Stimulated activated CD4-positive, alpha-beta T cell treated with anti-CD3 and anti-CD28 coated beads, Interleukin-1b, Interleukin-23, amount 100 ng/mL, for 24 hours (primary cell): ENCODE measurements at regions not wholly inside any gene's neighbourhood (a gene's known extent, or its start where the extent isn't known, plus 50 kb on each side); places are given as distances from the start of the nearest gene placed in this dataset.
A peak's percentile ranks its signal among the peaks of the same experiment; 100 is the strongest.
"Not testable (repeated sequence)": the region's sequence is repeated elsewhere in the genome, so short reads cannot be mapped to it uniquely, and the experiment has no call there.

Experiments used
- DNase-seq, 4 experiments: peaks; one replicate each; pipeline ENCODE4 v3.0.0-alpha.2; 2020; ENCODE audit warnings: low read depth in 4 of 4, low spot score in 1 of 4

DNA sequence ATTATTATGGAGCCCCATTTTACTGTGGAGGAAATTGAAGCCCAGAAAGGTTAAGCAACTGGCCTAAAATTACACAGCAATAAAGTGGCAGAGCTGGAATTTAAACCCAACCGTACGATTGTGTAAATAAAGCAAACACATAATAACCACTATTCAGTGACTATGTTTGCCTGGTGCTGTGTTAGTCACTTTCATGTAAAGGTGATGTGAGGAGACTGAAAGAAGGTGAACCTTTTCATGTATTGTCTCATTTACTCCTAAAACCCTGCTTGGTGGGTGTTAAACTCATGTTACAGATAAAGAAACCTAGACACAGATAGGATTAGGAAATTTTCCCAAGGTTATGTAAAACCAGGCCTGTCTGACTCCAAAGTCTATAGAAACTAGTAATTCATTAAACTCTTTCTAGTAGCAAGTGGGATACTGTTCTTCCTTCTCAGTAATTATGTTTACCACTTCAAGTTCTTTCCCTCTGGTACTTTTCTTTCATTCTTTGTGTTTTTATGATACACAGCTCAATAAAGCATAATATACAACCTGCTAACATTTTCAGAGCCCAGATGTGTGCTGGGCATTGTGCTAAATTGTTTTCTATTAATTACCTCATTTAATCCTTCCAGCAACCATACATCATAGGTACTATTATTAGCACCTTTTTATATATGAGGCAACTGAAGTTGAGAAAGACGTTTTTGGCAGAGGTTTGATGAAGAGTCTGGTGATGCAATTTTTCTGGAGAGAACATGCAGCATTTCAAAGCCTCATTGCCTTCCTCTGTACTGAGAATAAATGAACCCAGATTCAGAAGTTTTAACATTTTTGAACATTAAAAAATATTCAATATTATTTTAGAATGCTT is 202.7 kb downstream of the SPRY1 start:
- DNase-seq = no peak

DNA sequence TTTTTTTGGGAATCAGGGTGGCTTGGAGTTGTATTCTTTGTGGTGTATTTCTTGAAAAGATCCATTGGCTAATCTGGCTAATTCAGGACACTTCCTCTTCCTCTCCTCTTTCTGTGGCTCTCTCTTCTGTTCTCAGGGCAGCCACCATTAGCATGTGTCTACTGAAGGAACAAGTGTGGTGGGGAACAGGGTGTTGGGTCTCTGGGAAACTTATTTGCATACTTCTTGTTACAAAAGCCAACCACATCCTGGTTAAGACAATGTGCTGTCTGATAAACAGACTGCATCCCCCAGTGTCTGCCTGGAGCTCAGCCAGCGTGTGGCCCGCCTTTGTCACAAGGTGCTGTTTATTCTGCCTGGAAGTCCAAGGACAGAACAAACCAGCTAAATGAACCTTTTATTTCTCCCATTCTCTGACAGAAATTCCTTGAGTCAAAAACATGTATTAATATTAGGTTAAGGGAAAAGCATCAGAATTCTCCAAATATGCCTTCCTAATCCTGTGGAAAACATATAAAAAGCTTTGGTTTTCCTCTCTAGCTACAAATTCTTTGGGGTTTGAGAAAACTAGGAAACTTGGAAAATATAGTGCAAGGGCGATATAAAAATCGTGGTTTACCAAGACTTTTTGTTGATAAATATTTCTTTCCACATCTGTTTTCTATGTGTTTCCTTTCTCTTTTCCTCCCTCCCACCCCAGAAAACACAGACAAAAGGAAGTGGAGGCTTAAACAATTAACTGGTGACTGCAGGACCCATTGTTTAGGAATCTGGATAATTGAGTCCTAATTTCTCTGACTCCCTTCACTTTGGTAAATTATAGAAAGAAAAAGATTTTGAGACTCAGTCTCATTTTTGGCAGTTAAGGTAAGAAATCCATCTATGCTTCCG is 203.6 kb downstream of the SPRY1 start:
- peak in 2 of 4 experiments; percentile 1 to 2 for DNase-seq

DNA sequence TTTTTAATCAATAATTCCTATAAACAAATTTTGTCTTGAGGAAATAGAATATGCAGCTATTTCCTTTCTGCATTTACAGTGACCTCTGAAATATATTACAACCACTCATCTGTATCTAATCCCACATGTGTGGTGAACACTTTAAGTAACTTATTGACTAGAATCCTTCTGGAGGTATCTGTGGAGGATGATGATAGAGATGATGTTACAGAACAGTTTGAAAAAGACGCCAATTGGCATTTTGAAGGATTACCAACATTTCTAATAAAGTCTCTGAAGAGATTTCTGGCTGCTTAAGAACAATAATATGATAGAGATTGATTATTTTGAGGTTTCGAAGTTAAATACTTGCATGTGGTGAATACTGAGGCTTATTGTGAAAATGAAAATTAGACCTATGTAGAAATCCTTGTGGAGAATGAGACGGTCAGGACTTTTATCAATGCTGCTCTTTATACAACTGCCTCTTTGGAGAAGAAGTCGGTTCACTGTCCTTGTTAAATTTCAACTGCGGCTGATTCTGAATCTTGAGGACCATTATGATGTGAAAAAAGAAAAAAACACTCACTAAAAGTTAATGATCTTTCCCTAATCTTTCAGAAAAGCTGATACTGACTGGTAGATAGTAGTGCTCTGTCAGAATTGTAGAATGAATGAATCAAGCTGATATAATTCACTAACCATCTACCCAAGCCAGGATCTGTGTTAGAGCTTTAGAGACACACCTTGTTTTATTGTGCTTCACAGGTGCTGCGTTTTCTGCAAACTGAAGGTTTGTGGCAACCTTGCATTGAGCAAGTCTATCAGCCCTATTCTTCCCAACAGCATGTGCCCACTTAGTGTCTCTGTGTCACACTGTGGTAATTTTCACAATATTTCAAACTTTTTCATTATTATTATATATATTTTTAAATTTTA is 204.7 kb downstream of the SPRY1 start:
- no peak for DNase-seq

DNA sequence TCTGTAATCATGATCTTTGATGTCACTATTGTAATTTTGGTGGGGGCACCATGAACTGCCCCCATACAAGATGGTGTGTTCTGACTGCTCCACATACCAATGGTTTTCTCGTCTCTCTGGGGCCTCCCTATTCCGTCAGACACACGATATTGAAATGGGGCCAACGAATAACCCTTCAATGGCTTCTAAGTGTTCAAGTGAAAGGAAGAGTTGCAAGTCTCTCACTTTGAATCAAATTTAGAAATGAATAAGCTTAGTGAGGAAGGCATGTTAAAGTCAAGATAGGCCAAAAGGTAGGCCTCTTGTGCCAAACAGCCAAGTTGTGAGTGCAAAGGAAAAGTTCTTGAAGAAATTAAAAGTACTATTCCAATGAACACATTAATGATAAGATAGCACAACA is 205.4 kb downstream of the SPRY1 start:
- no peak for DNase-seq

DNA sequence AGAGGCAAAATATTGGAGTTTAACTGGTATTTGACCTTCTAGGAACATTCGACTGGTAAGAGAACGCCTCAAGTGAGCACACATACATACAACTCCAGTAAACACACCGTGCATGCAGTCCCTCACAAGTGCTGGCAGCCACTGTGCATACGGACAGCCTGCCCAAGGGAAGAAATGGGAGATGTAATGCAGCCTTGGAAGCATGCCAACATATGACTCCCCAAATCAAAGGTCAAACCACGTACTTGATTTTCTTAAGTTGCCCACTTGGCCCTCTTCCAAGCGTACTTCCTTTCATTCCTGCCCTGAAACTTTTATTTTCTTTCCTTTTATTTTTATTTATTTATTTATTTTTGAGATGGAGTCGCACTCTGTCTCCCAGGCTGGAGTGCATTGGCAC is 206.6 kb downstream of the SPRY1 start:
- DNase-seq = no peak

DNA sequence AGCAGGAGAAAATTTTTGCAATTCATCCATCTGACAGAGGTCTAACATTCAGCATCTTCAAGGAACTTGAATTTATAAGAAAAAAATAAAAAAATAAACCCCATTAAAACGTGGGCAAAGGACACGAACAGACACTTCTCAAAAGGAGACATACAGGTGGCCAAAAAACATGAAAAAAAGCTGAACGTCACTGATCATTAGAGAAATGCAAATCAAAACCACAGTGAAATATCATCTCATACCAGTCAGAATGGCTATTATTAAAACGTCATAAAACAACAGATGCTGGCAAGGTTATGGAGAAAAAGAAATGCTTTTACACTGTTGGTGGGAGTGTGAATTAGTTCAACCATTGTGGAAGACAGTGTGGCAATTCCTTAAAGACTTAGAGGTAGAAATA is 209.2 kb downstream of the SPRY1 start:
- not testable (repeated sequence) for DNase-seq

DNA sequence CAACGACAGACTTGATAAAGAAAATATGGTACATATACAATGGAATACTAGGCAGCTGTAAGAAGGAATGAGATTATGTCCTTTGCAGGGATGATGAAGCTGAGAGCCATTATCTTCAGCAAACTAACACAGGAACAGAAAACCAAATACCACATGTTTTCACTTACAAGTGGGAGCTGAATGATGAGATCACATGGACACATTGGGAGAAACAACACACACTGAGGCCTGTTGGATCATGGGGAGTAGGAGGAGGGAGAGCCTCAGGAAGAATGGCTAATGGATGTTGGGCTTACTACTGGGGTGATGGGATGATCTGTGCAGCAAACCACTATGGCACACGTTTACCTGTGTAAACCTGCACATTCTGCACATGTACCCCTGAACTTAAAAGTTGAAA is 209.7 kb downstream of the SPRY1 start:
- DNase-seq = no peak

DNA sequence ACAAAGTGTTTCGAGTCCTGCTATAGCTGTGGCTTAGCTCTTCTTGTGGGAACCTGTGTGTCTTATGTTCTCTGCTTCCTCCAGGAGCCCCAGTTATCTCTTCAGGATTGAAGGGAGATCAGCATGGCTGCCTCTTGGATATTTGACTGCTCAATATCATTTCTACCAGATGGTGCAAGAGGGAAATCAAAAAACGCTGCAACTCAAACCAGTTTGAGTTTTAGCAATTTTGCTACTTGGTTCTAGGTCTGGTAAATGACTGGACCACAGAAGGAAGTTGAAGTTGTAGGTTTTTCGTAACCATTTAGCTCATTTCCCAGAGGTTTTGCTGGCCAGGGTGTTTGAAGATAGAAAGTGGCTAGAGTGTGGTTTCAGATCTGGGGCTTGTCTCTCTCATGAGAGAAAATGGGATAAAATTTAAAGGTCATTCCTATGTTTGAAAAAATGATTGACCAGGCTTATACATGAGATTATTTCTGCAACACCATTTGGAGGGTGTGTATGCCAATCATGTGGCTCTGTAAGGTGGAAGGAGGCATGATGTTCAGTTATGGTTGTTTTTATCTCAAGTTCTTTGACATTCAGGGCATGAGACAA is 210.4 kb downstream of the SPRY1 start:
- DNase-seq = no peak

DNA sequence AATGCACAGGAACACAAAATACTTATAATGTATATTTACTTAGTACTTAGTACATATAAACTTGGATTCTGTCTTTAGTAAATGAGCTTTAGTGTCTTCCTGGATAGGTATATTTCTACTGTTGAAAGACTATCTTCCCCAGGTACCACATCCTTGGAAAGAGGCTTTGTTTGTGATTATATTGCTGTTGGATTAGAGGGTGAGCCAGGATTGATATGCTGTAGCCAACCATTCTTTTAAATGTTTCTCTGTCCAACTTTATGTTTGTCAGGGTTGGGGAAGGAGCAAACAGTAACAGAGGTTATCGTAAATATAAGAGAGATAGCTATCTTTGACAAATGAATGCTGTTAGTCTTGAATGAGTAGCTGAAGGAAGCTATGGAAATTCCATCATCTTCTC is 213.2 kb downstream of the SPRY1 start:
- DNase-seq = no peak

DNA sequence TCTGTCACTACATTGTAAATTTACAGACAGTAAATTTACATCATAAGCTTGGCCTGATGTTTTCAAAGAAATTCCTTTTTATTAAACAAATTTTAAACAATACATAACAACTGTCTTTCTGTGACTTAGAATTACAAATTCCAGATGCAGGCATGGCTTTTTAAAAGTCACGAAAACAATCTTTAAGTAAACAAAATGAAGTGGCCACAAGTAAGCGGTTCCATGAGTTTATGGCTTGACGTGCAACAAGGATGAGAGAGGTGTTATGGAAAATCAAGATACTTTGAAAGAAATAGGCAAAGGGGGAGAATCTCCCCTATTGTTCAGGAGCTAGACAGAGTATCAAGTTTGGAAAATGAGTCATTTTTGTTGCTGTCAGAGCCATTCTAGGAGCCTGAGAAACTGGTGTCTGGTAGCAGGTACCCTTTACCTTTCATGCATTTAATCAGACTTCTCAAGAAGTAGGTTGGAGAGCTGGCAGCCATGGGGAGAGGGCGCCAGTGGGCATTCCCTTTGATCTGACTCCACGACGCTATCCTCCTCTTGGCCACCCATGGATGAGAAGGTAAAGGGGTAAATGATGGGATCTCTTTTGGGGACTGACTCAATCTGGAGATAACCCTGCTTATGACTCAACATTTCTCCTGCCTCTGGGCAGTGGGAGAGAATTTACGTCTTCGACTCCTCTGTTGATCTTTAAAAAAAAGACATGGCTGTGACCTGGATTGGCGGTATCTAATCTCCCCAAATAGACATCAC is 217.2 kb downstream of the SPRY1 start:
- no peak for DNase-seq

DNA sequence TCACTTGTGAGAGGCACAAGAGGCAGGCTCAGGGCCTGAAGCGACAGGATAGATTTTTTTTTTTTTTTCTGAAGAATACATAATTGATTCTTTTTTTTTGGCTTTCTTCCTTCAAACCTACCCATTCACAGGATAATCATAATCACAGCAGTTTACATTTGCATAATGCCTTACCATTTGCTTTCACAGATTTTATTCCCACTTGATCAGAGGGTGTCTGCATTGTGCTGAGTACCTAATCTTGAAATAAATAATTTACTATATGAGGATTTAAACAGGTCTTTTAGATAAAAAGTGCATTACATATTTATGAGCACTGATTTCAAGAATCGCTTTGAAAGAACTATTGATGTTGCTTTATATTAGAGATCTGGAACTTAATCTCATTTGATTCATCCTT is 219.3 kb downstream of the SPRY1 start:
- no peak for DNase-seq

DNA sequence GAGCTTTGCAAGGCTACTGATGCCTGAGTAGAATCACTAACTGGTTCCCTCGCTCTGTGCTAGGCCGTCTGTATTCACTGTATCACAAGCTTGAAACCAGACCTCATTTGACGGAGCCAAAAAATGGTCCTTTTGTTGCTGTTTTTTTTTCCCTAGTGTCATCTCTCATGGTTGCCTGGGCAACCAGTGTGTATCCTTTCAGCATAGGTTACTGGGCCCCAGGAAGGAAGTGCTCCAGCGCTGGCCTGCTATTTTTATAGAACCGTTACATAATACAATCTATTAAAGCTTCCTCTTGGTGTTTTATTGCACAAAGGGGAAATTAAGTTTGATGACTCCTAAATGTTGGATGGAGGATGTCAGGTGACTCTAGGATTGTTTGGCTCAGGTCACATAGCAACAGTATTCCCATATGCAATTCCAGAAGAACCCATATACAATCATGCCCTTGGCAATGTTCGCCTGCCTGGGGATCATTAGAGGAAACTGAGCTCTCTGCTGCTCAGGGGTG is 220.4 kb downstream of the SPRY1 start:
- DNase-seq = no peak

DNA sequence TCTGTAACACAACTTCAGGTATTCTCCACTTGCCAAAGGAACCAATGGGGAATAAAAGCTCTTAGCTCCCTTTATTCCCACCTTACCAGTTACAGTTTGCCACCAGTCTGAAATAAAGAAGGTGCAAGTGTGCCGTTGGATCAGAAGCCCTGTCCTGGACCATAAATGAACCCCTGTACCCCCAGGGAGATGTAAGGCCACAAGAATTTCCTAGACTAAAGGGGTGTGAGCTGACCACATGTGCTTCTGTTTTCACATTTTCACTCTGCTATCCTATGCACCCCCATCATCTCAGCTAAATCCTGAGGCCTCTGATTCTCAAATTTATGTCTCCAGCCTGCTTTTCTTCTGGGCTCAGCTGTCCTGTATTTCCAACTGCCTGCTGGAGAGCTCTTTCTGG is 221.2 kb downstream of the SPRY1 start:
- no peak for DNase-seq

DNA sequence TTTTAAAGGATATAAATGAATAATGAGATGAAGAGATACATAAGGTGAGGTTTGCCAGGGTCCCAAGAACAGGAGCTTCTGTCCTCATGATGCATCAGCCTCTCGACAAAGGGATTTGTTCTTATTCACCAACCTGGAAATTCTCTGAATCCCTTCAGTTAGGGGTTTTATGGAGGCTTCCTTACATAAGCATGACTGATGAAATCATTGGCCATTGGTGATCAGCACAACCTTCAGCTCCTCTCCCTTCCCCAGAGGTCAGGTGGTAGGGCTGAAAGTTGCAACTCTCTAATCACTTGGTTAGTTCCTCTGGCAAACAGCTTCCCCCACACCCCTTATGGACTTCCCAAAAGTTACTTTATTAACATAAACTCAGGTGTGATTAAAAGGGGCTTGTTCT is 222.0 kb downstream of the SPRY1 start:
- no peak for DNase-seq

DNA sequence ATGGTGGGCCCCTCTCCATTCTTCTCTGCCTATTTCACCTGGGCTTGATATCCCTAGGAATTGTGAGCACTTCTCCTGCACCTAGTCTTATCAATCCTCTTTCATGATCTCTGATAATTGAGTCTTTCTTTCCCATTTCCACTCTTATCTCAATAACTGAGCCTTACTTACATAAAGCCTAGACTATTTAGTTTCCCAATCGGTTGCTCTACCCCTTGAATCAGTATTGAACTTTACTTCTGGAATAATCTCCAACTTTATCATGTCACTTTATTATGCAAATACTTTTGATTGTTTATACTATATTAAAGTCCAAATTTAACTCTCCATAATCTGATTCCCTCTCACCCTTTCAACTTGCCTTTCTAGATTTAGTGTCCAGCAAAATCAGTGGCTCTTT is 222.7 kb downstream of the SPRY1 start:
- no peak for DNase-seq

DNA sequence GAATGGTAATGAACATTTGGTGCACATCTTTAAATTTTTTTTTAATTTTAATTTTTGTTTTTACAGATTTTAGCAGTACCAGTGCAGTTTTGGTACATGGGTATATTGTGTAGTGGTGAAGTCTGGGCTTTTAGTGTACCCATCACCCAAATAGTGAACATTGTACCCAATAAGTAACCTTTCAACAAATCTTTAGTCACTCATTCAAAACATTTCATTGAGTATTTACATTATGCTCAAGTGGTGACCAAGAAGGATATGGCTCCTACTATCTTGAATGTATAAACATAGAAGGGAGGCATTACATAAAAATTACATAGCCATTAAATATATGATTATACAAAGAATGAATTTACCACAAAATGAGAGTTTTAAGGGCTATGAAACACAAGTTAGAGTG is 223.3 kb downstream of the SPRY1 start:
- DNase-seq = no peak

DNA sequence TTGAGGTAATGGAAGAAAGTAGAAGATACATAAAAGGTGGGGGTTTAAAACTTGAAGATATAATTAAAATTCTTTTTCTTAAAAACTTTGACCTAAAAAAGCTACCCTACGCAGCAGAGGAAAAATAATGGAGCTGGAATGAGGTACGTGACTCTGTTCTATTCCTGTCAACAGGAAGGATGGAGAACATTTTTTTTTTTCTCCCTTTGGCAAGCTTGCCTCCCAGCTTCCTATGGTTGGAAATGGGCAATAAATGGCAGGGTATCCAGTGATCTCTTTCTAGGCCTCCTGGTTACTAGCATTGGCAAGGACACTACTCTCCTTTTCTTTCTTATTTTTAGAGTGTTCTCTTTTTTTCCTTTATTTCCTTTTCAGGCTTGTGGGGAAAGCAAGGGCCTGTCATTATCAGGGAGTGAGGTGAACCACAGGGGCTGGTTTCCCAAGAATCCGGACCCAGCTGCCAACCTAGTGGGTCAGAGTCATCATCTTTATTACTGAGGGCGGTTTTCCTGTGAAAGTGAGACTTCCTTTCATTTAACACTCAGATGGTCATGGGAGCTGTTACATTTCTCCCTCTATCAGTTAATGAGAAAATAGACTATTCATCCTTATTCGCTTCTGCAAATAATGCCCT is 224.6 kb downstream of the SPRY1 start:
- DNase-seq = no peak

DNA sequence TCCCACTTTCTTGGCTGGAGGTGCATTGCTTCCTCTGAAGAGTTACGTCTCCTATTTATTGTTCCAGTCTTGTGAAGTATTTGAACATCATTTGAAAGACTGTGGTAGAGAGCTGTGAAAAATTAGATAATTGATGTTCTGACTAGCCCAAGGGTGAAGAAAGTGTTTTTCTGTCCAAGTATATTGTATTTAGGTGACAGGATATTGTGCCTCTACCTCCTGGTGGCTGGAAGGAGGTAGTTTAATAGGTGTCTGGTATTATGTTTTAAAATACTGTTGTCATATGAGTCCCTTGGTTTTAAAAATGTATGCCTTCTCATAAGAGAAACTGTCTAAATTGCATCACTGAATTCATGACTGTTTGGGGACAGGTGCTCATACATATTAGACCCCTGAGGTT is 226.0 kb downstream of the SPRY1 start:
- no peak for DNase-seq

DNA sequence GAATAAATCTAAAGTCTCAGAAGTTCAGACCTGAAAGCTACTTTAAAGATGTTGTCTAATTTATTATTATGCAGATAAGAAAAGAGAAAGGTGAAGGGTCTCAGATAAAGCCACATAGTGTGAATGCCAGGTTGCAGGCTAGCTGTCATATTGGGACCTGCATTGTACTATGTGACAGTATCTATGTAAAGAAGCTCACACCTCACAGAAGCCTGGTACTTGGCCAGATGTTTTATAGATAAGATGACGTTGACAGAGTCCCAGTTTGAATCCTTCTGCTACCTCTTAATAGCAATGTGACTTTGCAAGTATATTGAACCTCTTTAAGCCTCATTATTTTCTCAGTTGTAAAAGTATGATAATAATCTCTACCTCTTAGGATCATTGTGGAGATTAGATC is 227.0 kb downstream of the SPRY1 start:
- no peak for DNase-seq
